HEK293T (cell line): ENCODE measurements at regions not wholly inside any gene's neighbourhood (a gene's known extent, or its start where the extent isn't known, plus 50 kb on each side); places are given as distances from the start of the nearest gene placed in this dataset.

Source experiments
- ARNT ChIP-seq: fragments of 450-650 bp; IDR thresholded peaks from 2 replicates; pipeline ENCODE4 v1.6.1; 2017; ENCODE audit warnings: mild to moderate bottlenecking
- BHLHE40 ChIP-seq: fragments of 450-650 bp; IDR thresholded peaks from 2 replicates; pipeline ENCODE4 v1.6.1; 2016; ENCODE audit warnings: mild to moderate bottlenecking, moderate library complexity, borderline replicate concordance
- CTBP1 ChIP-seq: fragments of 450-650 bp; IDR thresholded peaks from 2 replicates; pipeline ENCODE4 v1.6.1; 2016; ENCODE audit warnings: borderline replicate concordance
- ELF4 ChIP-seq: fragments of 450-650 bp; IDR thresholded peaks from 2 replicates; pipeline ENCODE4 v1.6.1; 2017; ENCODE audit warnings: antibody characterized with exemption
- FOXA1 ChIP-seq: fragments of 450-650 bp; IDR thresholded peaks from 2 replicates; pipeline ENCODE4 v1.6.1; 2016; ENCODE audit warnings: mild to moderate bottlenecking
- FOXM1 ChIP-seq: fragments of 450-650 bp; IDR thresholded peaks from 2 replicates; pipeline ENCODE4 v1.6.1; 2017; ENCODE audit warnings: mild to moderate bottlenecking, borderline replicate concordance
- HDGF ChIP-seq: fragments of 450-650 bp; IDR thresholded peaks from 2 replicates; pipeline ENCODE4 v1.6.1; 2017; ENCODE audit warnings: antibody characterized with exemption, borderline replicate concordance
- NFRKB ChIP-seq: fragments of 450-650 bp; IDR thresholded peaks from 2 replicates; pipeline ENCODE4 v1.6.1; 2016; ENCODE audit warnings: mild to moderate bottlenecking, moderate library complexity
- SP1 ChIP-seq: fragments of 450-650 bp; IDR thresholded peaks from 2 replicates; pipeline ENCODE4 v1.6.1; 2017
- SUZ12 ChIP-seq: fragments of 450-650 bp; IDR thresholded peaks from 2 replicates; pipeline ENCODE4 v1.6.1; 2016; ENCODE audit warnings: mild to moderate bottlenecking
- TARDBP ChIP-seq: fragments of 450-650 bp; IDR thresholded peaks from 2 replicates; pipeline ENCODE4 v1.6.1; 2016
- ZNF384 ChIP-seq: fragments of 450-650 bp; IDR thresholded peaks from 2 replicates; pipeline ENCODE4 v1.6.1; 2016
- TF ChIP-seq, protein P1 (sequence below): fragments of 450-650 bp; IDR thresholded peaks from 2 replicates; pipeline ENCODE4 v1.6.1; 2016

GRCh38 chrX:28472926-28473325, 114.3 kb upstream of the IL1RAPL1 start:
- no peak for TF ChIP-seq ARNT
- no peak for TF ChIP-seq SP1
- TF ChIP-seq, protein P1, sequence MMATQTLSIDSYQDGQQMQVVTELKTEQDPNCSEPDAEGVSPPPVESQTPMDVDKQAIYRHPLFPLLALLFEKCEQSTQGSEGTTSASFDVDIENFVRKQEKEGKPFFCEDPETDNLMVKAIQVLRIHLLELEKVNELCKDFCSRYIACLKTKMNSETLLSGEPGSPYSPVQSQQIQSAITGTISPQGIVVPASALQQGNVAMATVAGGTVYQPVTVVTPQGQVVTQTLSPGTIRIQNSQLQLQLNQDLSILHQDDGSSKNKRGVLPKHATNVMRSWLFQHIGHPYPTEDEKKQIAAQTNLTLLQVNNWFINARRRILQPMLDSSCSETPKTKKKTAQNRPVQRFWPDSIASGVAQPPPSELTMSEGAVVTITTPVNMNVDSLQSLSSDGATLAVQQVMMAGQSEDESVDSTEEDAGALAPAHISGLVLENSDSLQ: no peak
- TF ChIP-seq SUZ12: no peak
- TF ChIP-seq HDGF: no peak
- no peak for TF ChIP-seq FOXA1
- no peak for TF ChIP-seq TARDBP
- TF ChIP-seq BHLHE40: no peak
- TF ChIP-seq FOXM1: no peak
- no peak for TF ChIP-seq ELF4
- no peak for TF ChIP-seq ZNF384
- TF ChIP-seq NFRKB: no peak
- no peak for TF ChIP-seq CTBP1
